ENCODE measurements at regions not wholly inside any gene's neighbourhood (a gene's known extent, or its start where the extent isn't known, plus 50 kb on each side); places are given as distances from the start of the nearest gene placed in this dataset.

DNA sequence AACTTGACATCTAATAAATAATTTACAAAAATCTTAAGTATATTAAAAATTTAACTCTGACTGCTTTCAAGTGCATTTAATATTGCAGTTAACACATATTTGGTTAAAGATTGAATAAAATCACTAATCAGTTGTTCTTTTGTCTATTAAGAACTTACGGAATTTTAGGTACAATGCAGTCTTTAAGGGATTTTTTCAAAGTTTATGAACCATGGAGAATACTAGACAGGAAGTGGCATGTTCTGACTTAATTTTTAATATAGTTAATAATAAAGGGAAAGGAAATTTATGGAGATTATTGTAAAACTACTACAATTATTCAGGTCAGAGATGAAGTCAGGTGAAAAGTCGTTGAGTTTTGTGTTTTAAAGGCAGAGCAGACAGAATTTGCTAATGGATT is 240.9 kb downstream of the CALCRL start:
- TF ChIP-seq CTCF (IDR thresholded peaks at IDR 0.05; ENCODE audit: low read depth, low read length): no peak
- TF ChIP-seq, protein P1, sequence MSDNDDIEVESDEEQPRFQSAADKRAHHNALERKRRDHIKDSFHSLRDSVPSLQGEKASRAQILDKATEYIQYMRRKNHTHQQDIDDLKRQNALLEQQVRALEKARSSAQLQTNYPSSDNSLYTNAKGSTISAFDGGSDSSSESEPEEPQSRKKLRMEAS (IDR thresholded peaks at IDR 0.05; ENCODE audit: low read depth, low read length): no peak

All from NB4 (cell line).